NCI-H460 (cell line): ENCODE measurements at regions not wholly inside any gene's neighbourhood (a gene's known extent, or its start where the extent isn't known, plus 50 kb on each side); places are given as distances from the start of the nearest gene placed in this dataset.
"Not testable (repeated sequence)": the region's sequence is repeated elsewhere in the genome, so short reads cannot be mapped to it uniquely, and the experiment has no call there.

ENCODE experiments used
- DNase-seq: peaks from one replicate; pipeline ENCODE4 v3.0.0-alpha.2; 2016; ENCODE audit warnings: low read depth; ENCODE audit errors: extremely low read depth

- not testable (repeated sequence) for DNase-seq
Observed at GRCh38 chr7:5121256-5121655, 68.8 kb upstream of the WIPI2 start.

- DNase-seq, result not testable (repeated sequence)
Observed at GRCh38 chr7:5131238-5131637, 58.8 kb upstream of the WIPI2 start.

DNA sequence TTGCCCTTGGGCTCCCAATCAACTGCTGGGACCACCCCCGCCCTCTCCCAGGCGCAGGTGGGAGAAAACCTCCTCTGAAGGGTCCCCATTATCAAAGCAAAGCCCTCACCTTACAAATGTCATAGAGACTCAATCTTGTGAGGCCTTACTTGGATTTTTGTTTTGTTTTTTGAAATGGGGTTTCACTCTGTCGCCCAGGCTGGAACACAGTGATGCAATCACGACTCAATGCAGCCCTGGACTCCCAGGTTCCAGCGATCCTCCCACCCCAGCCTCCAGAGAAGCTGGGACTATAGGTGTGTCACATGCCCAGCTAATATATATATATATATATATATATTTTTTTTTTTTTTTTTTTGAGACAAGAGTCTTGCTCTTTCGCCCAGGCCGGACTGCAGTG is 57.5 kb upstream of the WIPI2 start:
- no peak for DNase-seq

DNA sequence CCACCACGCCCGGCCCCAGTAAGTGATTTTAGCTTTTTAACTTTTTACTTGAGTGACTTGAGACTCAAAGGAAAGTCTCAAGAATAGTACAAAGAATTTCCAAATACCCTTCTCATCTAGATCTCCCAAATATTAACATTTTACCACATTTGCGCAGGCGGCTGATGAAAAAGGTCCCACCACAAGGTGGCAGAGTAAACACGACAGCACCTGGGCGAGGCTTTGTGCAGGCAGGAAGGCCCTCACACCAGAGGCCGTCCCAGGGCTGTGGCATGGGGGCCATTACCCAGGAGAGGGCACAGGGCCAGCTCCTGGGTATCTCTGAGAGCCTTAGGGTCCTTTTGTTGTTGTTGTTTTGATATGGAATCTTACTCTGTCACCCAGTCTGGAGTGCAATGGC is 50.0 kb upstream of the WIPI2 start:
- DNase-seq, result peak; percentile 33
